ENCODE measurements at regions not wholly inside any gene's neighbourhood (a gene's known extent, or its start where the extent isn't known, plus 50 kb on each side); places are given as distances from the start of the nearest gene placed in this dataset.

DNA sequence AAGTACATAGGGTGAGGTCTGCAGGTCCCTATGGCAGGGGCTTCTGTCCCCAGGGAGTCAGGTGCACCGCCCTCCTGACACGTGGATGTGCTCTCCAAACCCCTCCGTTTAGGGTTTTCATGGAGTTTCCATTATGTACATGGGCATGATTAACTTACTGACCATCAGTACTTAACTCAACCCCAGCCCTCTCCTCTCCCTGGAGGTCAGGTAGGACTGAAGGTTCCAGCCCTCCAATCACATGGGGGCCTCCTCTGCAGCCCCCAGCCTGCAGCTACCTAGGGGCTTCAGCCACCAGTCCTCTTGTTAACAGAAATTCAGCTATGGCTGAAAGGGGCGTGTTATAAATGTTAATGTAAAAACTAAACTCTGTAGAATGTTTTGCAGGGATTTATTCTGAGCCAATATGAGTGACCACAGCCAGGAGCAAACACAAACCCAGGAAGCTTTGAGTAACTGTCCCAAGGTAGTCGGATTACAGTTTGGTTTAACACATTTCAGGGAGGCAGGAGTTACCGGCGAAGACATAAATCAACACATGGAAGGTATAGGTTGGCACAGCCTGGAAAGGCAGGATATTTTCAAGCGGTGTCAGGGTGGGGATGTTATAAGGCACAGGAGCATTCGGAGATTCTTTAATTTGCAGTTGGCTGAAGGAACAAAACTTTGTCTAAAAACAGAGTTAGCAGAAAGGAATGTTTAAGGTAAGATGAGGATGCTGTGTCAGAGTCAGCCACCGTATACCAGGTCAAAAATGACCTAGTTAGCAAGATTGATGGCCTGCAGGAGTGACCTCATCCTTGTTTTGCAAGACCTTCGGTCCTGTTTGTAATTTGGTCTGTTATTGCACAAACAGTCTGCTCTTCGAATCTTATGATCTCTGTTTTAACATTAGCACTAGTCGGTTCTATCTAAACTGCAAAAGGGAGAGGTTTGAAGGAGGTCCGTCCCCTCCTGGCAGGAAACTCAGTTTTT lies 75.2 kb downstream of the TNFAIP2 start (continued):
- TF ChIP-seq STAT6 (CRISPR knock-in tag; IDR thresholded peaks at IDR 0.05; ENCODE audit: borderline replicate concordance) (no peak), FOXO1 (CRISPR knock-in tag; IDR thresholded peaks at IDR 0.05) (no peak), ZNF777 (CRISPR knock-in tag; IDR thresholded peaks at IDR 0.05) (no peak), MAFK (conservative IDR thresholded peaks at IDR 0.05 in 1 of 2, IDR thresholded peaks at IDR 0.05 in 1 of 2; ENCODE audit: low read length in 2 of 2) (peak; percentile 34 to 44; a peak in 3 of 4 replicates), ZNF143 (CRISPR knock-in tag; IDR thresholded peaks at IDR 0.05) (no peak), ZNF17 (CRISPR knock-in tag; IDR thresholded peaks at IDR 0.05) (no peak), ZNF318 (CRISPR knock-in tag; IDR thresholded peaks at IDR 0.05) (no peak), ARNT2 (CRISPR knock-in tag; IDR thresholded peaks at IDR 0.05; ENCODE audit: low read depth) (no peak), NFAT5 (CRISPR knock-in tag; IDR thresholded peaks at IDR 0.05) (no peak), ZBTB7B (CRISPR knock-in tag; IDR thresholded peaks at IDR 0.05) (no peak), KDM6A (CRISPR knock-in tag; IDR thresholded peaks at IDR 0.05; ENCODE audit: low read depth) (no peak), MED13 (CRISPR knock-in tag; IDR thresholded peaks at IDR 0.05) (no peak), KMT2B (CRISPR knock-in tag; IDR thresholded peaks at IDR 0.05) (no peak)

All from HepG2 (cell line).